GM23248 (cell line): ENCODE measurements at regions not wholly inside any gene's neighbourhood (a gene's known extent, or its start where the extent isn't known, plus 50 kb on each side); places are given as distances from the start of the nearest gene placed in this dataset.

Experiments used
- EZH2 ChIP-seq: fragments of 200-600 bp; sonication (generic); IDR thresholded peaks from 2 replicates; pipeline ENCODE4 v1.6.1; 2018; ENCODE audit warnings: antibody characterized with exemption, mild to moderate bottlenecking; ENCODE audit not compliant: insufficient read depth, poor library complexity, severe bottlenecking
- EZH2phosphoT487 ChIP-seq: fragments of 200-600 bp; sonication (generic); IDR thresholded peaks from 2 replicates; pipeline ENCODE4 v1.6.1; 2018; ENCODE audit warnings: antibody characterized with exemption, moderate library complexity, mild to moderate bottlenecking, low read depth; ENCODE audit not compliant: insufficient read depth

GRCh38 chr1:234725177-234726132, 115.5 kb upstream of the IRF2BP2 start:
- TF ChIP-seq EZH2phosphoT487 (no peak), EZH2 (no peak)
